GM19238 (cell line): ENCODE measurements at regions not wholly inside any gene's neighbourhood (a gene's known extent, or its start where the extent isn't known, plus 50 kb on each side); places are given as distances from the start of the nearest gene placed in this dataset.

Experiments
- DNase-seq: peaks from one replicate; pipeline ENCODE4 v3.0.0; 2011; ENCODE audit warnings: low spot score; ENCODE audit not compliant: insufficient read length

GRCh38 chr3:180185650-180186049 lies 148.9 kb upstream of the PEX5L start:
- DNase-seq, result no peak

GRCh38 chr3:180188512-180189309 lies 152.0 kb upstream of the PEX5L start:
- DNase-seq, result no peak

GRCh38 chr3:180189310-180189648 lies 152.5 kb upstream of the PEX5L start:
- no peak for DNase-seq

GRCh38 chr3:180196658-180197057 lies 159.9 kb upstream of the PEX5L start:
- no peak for DNase-seq

GRCh38 chr3:180199417-180199995 lies 162.8 kb upstream of the PEX5L start:
- no peak for DNase-seq

- DNase-seq, result no peak
These were observed 179.1 kb upstream of the PEX5L start for GRCh38 chr3:180215866-180216265.

GRCh38 chr3:180223268-180223667 lies 186.5 kb upstream of the PEX5L start:
- DNase-seq, result no peak

GRCh38 chr3:180229113-180229512 lies 192.4 kb upstream of the PEX5L start:
- no peak for DNase-seq

GRCh38 chr3:180239939-180240338 lies 203.2 kb upstream of the PEX5L start:
- no peak for DNase-seq

GRCh38 chr3:180246688-180247195 lies 210.0 kb upstream of the PEX5L start:
- DNase-seq, result no peak

GRCh38 chr3:180250172-180250571 lies 213.4 kb upstream of the PEX5L start:
- no peak for DNase-seq

GRCh38 chr3:180252683-180253082 lies 215.9 kb upstream of the PEX5L start:
- no peak for DNase-seq

GRCh38 chr3:180253283-180253682 lies 216.5 kb upstream of the PEX5L start:
- no peak for DNase-seq

GRCh38 chr3:180264479-180264878 lies 227.7 kb upstream of the PEX5L start:
- DNase-seq, result no peak

GRCh38 chr3:180265551-180265950 lies 228.8 kb upstream of the PEX5L start:
- no peak for DNase-seq

GRCh38 chr3:180267202-180267843 lies 230.6 kb upstream of the PEX5L start:
- peak; percentile 5 for DNase-seq

- no peak for DNase-seq
These were observed 237.8 kb upstream of the PEX5L start for GRCh38 chr3:180274536-180274935.

- DNase-seq, result no peak
These were observed 238.4 kb upstream of the PEX5L start for GRCh38 chr3:180275176-180275575.

- DNase-seq, result no peak
These were observed 240.3 kb upstream of the PEX5L start for GRCh38 chr3:180277041-180277440.

- no peak for DNase-seq
These were observed 241.9 kb upstream of the PEX5L start for GRCh38 chr3:180278583-180279188.

GRCh38 chr3:180280555-180280954 lies 243.8 kb upstream of the PEX5L start:
- no peak for DNase-seq

- no peak for DNase-seq
These were observed 245.6 kb upstream of the PEX5L start for GRCh38 chr3:180282386-180282785.
